H9 (cell line): ENCODE measurements at regions not wholly inside any gene's neighbourhood (a gene's known extent, or its start where the extent isn't known, plus 50 kb on each side); places are given as distances from the start of the nearest gene placed in this dataset.

Experiments
- DNase-seq: peaks from one replicate; pipeline ENCODE4 v3.0.0-alpha.2; 2017
- H2AFZ ChIP-seq: one replicate; pipeline ENCODE4 v1.6.1; 2013; ENCODE audit warnings: mild to moderate bottlenecking, low read length, control low read depth, moderate library complexity
- H2AK5ac ChIP-seq: 2 replicates; pipeline ENCODE4 v1.6.1; 2013; ENCODE audit warnings: low read length, control low read depth, mixed read lengths; ENCODE audit not compliant: insufficient read length
- H2BK120ac ChIP-seq: one replicate; pipeline ENCODE4 v1.6.1; 2013; ENCODE audit warnings: low read depth, mild to moderate bottlenecking, low read length, control low read depth, inconsistent platforms; ENCODE audit not compliant: poor library complexity, severe bottlenecking
- H2BK12ac ChIP-seq: 2 replicates; pipeline ENCODE4 v1.6.1; 2013; ENCODE audit warnings: low read length, control low read depth, mixed read lengths, low read depth; ENCODE audit not compliant: insufficient read length
- H2BK15ac ChIP-seq: 2 replicates; pipeline ENCODE4 v1.6.1; 2013; ENCODE audit warnings: low read depth, low read length, control low read depth
- H2BK20ac ChIP-seq: one replicate; pipeline ENCODE4 v1.6.1; 2013; ENCODE audit warnings: low read depth, mild to moderate bottlenecking, low read length, control low read depth, inconsistent platforms; ENCODE audit not compliant: poor library complexity, severe bottlenecking
- H2BK5ac ChIP-seq: 2 replicates; pipeline ENCODE4 v1.6.1; 2013; ENCODE audit warnings: low read length, control low read depth, mixed read lengths; ENCODE audit not compliant: insufficient read length
- H3K14ac ChIP-seq: 2 replicates; pipeline ENCODE4 v1.6.1; 2013; ENCODE audit warnings: low read length, control low read depth; ENCODE audit not compliant: insufficient read depth
- H3K18ac ChIP-seq: 2 replicates; pipeline ENCODE4 v1.6.1; 2013; ENCODE audit warnings: low read depth, mild to moderate bottlenecking, mixed read lengths, low read length, control low read depth; ENCODE audit not compliant: insufficient read length
- H3K23ac ChIP-seq: 2 replicates; pipeline ENCODE4 v1.6.1; 2013; ENCODE audit warnings: low read length, control low read depth, mixed read lengths, low read depth; ENCODE audit not compliant: insufficient read length
- H3K23me2 ChIP-seq: 2 replicates; pipeline ENCODE4 v1.6.1; 2013; ENCODE audit warnings: low read depth, mild to moderate bottlenecking, mixed read lengths, low read length, control low read depth; ENCODE audit not compliant: insufficient read length, poor library complexity, severe bottlenecking
- H3K27ac ChIP-seq: 2 replicates; pipeline ENCODE4 v1.5.1; 2013; ENCODE audit warnings: low read length, control low read depth, mixed read lengths, low read depth; ENCODE audit not compliant: insufficient read length
- H3K27me3 ChIP-seq: 2 replicates; pipeline ENCODE4 v1.6.1; 2013; ENCODE audit warnings: low read length, control low read depth, inconsistent platforms; ENCODE audit not compliant: insufficient read depth
- H3K4ac ChIP-seq: 2 replicates; pipeline ENCODE4 v1.6.1; 2013; ENCODE audit warnings: low read depth, mild to moderate bottlenecking, control low read depth, inconsistent platforms, low read length, moderate library complexity
- H3K4me1 ChIP-seq: 2 replicates; pipeline ENCODE4 v1.6.1; 2013; ENCODE audit warnings: low read length, control low read depth, inconsistent platforms; ENCODE audit not compliant: insufficient read depth
- H3K4me2 ChIP-seq: 2 replicates; pipeline ENCODE4 v1.6.1; 2013; ENCODE audit warnings: low read length, control low read depth, mixed read lengths; ENCODE audit not compliant: insufficient read length, insufficient read depth
- H3K56ac ChIP-seq: 2 replicates; pipeline ENCODE4 v1.6.1; 2013; ENCODE audit warnings: low read depth, mild to moderate bottlenecking, mixed read lengths, low read length, control low read depth; ENCODE audit not compliant: insufficient read length
- H3K79me1 ChIP-seq: 2 replicates; pipeline ENCODE4 v1.6.1; 2013; ENCODE audit warnings: low read depth, mild to moderate bottlenecking, moderate library complexity, low read length, control low read depth, inconsistent platforms; ENCODE audit not compliant: insufficient read depth, poor library complexity, severe bottlenecking
- H3K79me2 ChIP-seq: 2 replicates; pipeline ENCODE4 v1.6.1; 2013; ENCODE audit warnings: low read length, control low read depth, inconsistent platforms; ENCODE audit not compliant: insufficient read depth
- H3K9ac ChIP-seq: 2 replicates; pipeline ENCODE4 v1.6.1; 2013; ENCODE audit warnings: low read length, control low read depth, mixed read lengths; ENCODE audit not compliant: insufficient read length; ENCODE audit errors: extremely low read depth
- H3K9me3 ChIP-seq: one replicate; pipeline ENCODE4 v1.6.1; 2013; ENCODE audit warnings: low read depth, low read length, inconsistent platforms; ENCODE audit not compliant: control insufficient read depth
- H3T11ph ChIP-seq: one replicate; pipeline ENCODE4 v1.6.1; 2013; ENCODE audit warnings: mild to moderate bottlenecking, low read length, control low read depth, inconsistent platforms
- H4K20me1 ChIP-seq: one replicate; pipeline ENCODE4 v1.6.1; 2013; ENCODE audit not compliant: control insufficient read depth, insufficient read length, insufficient read depth
- H4K5ac ChIP-seq: 2 replicates; pipeline ENCODE4 v1.6.1; 2013; ENCODE audit warnings: low read depth, mild to moderate bottlenecking, mixed read lengths, low read length, control low read depth; ENCODE audit not compliant: insufficient read length
- H4K8ac ChIP-seq: replicated peaks from 2 replicates; pipeline ENCODE4 v1.6.1; 2013; ENCODE audit warnings: low read length, control low read depth, mixed read lengths, low read depth; ENCODE audit not compliant: insufficient read length
- H4K91ac ChIP-seq: 2 replicates; pipeline ENCODE4 v1.6.1; 2013; ENCODE audit warnings: low read depth, mild to moderate bottlenecking, moderate library complexity, mixed read lengths, low read length, control low read depth; ENCODE audit not compliant: insufficient read length
- H3K27ac Mint-ChIP-seq, 3 experiments: 2 replicates in 2 of 3; 3 replicates in 1 of 3; pipeline ENCODE4 v1.8.0; 2020 to 2021; ENCODE audit warnings: mixed read lengths in 3 of 3, mild to moderate bottlenecking in 1 of 3, moderate library complexity in 1 of 3
- H3K27me3 Mint-ChIP-seq: 2 replicates; pipeline ENCODE4 v1.8.0; 2021; ENCODE audit warnings: low read depth, mild to moderate bottlenecking, moderate library complexity, mixed read lengths
- H3K36me3 Mint-ChIP-seq, 3 experiments: 2 replicates in 2 of 3; 3 replicates in 1 of 3; pipeline ENCODE4 v1.8.0; 2020 to 2021; ENCODE audit warnings: low read depth in 3 of 3, mixed read lengths in 3 of 3; ENCODE audit not compliant: insufficient read depth in 1 of 3
- H3K4me1 Mint-ChIP-seq, 2 experiments: 2 replicates each; pipeline ENCODE4 v1.8.0; 2020; ENCODE audit warnings: mixed read lengths in 2 of 2
- H3K4me3 Mint-ChIP-seq, 2 experiments: 2 replicates in 1 of 2; 3 replicates in 1 of 2; pipeline ENCODE4 v1.8.0; 2020 to 2021; ENCODE audit warnings: mild to moderate bottlenecking in 2 of 2, mixed read lengths in 2 of 2, moderate library complexity in 1 of 2
- H3K9me3 Mint-ChIP-seq, 2 experiments: 2 replicates in 1 of 2; 3 replicates in 1 of 2; pipeline ENCODE4 v1.8.0; 2020; ENCODE audit warnings: mild to moderate bottlenecking in 2 of 2, mixed read lengths in 2 of 2, moderate library complexity in 1 of 2
- WGBS: extraction: QIAGEN DNeasy Blood & Tissue Kit; methylation state at CpG from one replicate; pipeline ENCODE4 v1.1.7; 2013; ENCODE audit warnings: missing lambda C conversion rate, low lambda C conversion rate, mixed read lengths; ENCODE audit not compliant: insufficient read length; ENCODE audit errors: extremely low coverage; 5-methylcytosine and 5-hydroxymethylcytosine counted together
- TF ChIP-seq, protein P1 (sequence below): fragments of 200-600 bp; sonication (generic); conservative IDR thresholded peaks from 3 replicates; pipeline ENCODE4 v1.8.0; 2021; ENCODE audit warnings: antibody characterized with exemption, mild to moderate bottlenecking

DNA sequence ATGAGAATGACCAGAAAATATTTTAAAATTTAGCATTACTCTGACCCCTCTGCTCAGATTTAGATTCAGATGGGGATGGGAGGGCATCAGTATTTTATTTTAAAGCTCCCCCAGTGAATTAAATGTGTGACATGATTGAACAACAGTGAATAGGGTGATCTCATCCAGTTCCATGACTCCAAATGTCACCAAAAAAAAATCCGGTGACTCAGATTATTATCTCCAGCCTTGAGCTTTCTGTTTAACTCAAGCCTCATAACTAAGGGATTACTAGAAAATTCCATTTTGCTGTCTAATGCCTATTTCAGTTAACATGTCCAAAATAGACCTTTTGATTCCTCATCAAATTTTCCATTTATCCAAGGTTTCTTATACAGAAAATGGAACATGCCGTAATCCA, 121.8 kb upstream of the TMEM47 start:
- no peaks in the 10 kb centered on the region for H3K4me1 Mint-ChIP-seq
- Histone ChIP-seq H3K27ac (no peak overlapping the region), H3K56ac (no peak overlapping the region), H3K4ac (no peak overlapping the region), H3K9me3 (no peaks in the 10 kb centered on the region), H3K79me2 (no peaks in the 10 kb centered on the region), H4K20me1 (no peaks in the 10 kb centered on the region), H2BK20ac (no peak overlapping the region), H3T11ph (no peak overlapping the region), H2BK120ac (no peak overlapping the region), H3K23ac (no peak overlapping the region), H3K4me2 (no peak overlapping the region), H2BK5ac (no peak overlapping the region), H3K18ac (no peak overlapping the region), H4K91ac (no peak overlapping the region), H4K5ac (no peak overlapping the region), H3K14ac (no peak overlapping the region), H2AK5ac (no peak overlapping the region), H3K23me2 (no peaks in the 10 kb centered on the region), H3K79me1 (no peaks in the 10 kb centered on the region), H2BK15ac (no peak overlapping the region), H2AFZ (no peak overlapping the region), H2BK12ac (no peak overlapping the region), H3K9ac (no peak overlapping the region), H4K8ac (no peak overlapping the region), H3K4me1 (no peaks in the 10 kb centered on the region), H3K27me3 (no peaks in the 10 kb centered on the region)
- peaks cover 4 to 24% of the 10 kb centered on the region in 2 experiments for H3K9me3 Mint-ChIP-seq
- DNase-seq: no peak
- H3K27me3 Mint-ChIP-seq: no peaks in the 10 kb centered on the region
- H3K36me3 Mint-ChIP-seq: no peaks in the 10 kb centered on the region
- no peak overlapping the region for H3K27ac Mint-ChIP-seq
- no peak overlapping the region for H3K4me3 Mint-ChIP-seq
- WGBS: no CpG with 5 or more reads among the region's 2 CpGs
- TF ChIP-seq, protein P1, sequence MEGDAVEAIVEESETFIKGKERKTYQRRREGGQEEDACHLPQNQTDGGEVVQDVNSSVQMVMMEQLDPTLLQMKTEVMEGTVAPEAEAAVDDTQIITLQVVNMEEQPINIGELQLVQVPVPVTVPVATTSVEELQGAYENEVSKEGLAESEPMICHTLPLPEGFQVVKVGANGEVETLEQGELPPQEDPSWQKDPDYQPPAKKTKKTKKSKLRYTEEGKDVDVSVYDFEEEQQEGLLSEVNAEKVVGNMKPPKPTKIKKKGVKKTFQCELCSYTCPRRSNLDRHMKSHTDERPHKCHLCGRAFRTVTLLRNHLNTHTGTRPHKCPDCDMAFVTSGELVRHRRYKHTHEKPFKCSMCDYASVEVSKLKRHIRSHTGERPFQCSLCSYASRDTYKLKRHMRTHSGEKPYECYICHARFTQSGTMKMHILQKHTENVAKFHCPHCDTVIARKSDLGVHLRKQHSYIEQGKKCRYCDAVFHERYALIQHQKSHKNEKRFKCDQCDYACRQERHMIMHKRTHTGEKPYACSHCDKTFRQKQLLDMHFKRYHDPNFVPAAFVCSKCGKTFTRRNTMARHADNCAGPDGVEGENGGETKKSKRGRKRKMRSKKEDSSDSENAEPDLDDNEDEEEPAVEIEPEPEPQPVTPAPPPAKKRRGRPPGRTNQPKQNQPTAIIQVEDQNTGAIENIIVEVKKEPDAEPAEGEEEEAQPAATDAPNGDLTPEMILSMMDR: no peak
